Left colon (tissue), 2 donors: ENCODE measurements at regions not wholly inside any gene's neighbourhood (a gene's known extent, or its start where the extent isn't known, plus 50 kb on each side); places are given as distances from the start of the nearest gene placed in this dataset.
A peak's percentile ranks its signal among the peaks of the same experiment; 100 is the strongest.

ENCODE experiments used
- ATAC-seq: fragments of 200-7000 bp; cut with Tn5 transposase; one replicate; pipeline ENCODE4 v1.9.1; 2020; ENCODE audit warnings: mild to moderate bottlenecking, moderate library complexity
- DNase-seq, 2 donors: peaks; one replicate each; pipeline ENCODE4 v3.0.0-alpha.2; 2020
- intact Hi-C, 2 donors: fragments of 100-400 bp; cut with DNase I in 1 of 2; cut with micrococcal nuclease in 1 of 2; formaldehyde crosslinking; loops; one replicate each; pipeline versions ENCODE4 v1.11.2 to v1.14.0; 2022; cut with DNase I, micrococcal nuclease
- donor health status: DM: no; HTN: no; CAD: no.
- donor health status: DM: yes; HTN: yes; CAD: no.

DNA sequence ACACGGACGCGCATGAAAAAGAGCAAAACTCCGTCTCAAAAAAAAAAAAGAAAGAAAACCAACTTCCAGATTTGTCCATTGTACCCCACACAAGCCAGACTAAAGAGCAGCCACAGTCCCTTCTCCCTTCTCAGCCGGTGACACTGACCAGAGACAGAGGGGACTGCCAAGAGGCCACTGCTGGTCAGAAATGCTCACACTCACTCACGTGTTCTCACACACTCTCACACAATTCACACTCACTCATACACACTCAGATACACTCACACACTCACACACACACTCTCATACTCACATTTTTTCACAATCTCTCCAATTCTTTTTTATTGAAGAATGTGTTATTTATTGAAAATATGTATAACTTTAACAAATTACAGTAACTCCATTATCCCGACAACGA lies 90.8 kb upstream of the RAB4A start:
- intact Hi-C loops = no loop called here
- DNase-seq (no peak), ATAC-seq (no peak)

DNA sequence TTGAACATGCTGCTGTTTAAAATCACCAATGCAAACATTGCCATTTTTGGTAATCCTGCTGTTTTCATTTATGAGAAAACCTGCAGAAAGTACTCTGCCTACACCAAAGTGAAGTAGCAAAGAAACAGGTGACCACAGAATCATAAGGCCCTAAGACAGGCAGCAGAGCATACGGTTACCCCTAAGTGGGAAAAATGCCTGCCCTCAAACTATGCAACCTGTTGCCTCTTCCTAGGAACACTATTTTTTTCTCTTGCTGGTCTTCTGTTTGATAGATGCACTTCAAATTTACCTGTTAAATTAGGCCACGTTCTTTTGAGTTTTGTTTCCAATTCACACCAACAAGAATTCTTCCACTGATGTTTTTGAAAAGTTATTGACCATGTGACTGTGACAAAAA lies 89.5 kb upstream of the RAB4A start:
- ATAC-seq = no peak
- no peak for DNase-seq
- intact Hi-C loops = no loop called here

DNA sequence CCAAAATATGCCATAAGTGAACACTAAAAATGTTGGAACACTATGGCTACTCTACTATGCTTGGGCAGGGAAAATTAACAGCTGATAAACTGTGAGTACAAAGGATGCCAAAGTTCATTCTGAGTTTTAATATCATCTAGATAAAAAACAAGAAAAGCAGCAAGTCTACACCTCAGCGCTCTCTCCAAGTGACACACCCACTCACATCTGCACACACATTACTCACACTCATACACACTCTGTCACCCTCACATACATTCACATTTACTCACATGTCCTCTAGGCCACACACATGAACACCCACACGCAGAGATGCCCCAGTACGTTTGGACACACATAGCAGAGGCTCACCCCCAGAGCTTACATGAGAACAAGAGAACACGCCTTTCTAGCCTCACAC lies 87.3 kb upstream of the RAB4A start:
- intact Hi-C loops = no loop called here
- ATAC-seq (peak; percentile 54), DNase-seq (no peak)

DNA sequence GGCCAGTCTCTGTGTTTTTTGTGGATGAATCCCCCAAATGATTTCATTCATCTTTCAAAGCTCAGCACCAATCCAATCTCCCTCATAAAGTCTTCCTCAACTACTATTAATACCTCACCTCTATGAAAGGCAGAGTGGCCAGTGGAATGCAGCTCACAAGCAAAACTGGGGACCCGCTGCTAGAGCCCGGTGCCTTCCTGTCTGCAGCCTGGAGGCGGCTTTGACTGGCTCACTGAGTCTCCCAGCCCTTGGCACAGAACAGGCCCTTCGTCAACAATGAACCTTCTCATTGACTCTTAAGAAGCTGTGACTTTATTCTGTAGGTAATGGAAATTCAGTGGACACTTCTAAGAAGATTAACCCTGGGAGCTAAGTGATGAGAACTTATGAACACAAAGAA lies 86.8 kb upstream of the RAB4A start:
- ATAC-seq = no peak
- no peak for DNase-seq
- intact Hi-C loops = no loop called here

DNA sequence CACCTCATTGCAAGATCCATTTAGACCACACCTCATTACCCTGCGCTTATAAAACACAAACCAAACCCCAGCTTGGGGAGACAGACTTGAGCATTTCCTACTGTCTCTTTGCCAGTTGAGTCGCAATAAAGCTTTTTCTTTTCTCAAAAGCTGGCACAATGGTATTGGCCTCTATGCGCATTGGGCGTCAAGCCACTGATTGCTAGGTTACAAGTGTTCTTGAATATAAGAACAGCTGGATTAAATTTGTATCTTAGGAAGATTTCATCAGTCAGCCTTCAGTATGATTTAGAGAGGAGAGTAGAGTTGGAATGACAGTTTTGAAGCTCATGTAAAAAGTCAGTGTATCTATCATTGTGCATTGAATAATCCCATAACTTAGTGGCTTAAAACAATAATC lies 84.9 kb upstream of the RAB4A start:
- DNase-seq (no peak), ATAC-seq (no peak)
- intact Hi-C loops = no loop called here

DNA sequence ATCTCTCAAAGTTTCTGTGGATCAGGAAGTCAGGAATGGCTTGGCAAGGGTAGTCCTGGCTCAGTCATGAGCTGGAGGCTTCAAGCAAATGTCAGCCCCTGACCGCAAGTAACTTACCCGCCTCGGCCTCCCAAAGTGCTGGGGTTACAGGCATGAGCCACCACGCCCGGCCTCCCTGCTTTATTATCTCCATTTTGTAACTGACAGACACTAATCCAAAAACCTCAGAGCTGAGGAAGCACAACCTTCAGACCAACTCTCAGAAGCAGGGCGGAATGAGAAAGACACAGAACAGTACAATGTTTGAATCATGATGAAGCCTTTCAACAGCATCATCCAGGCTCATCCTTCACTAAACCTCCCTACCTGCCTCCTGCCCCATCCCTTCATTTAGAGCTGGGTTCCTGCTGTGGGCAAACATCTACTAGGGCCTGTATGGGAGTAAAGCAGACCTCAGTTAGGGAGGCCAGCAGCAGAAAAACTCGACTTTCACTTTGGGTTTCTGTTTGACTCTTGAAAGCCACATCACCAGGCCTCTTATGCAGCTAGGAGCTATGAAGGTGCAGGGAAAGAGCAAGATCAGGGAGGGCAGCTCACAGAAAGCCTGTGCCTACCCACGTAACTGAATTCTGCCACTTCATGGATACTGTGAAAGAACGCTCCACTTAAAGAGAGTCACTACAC lies 84.4 kb upstream of the RAB4A start:
- ATAC-seq (no peak), DNase-seq (no peak)
- intact Hi-C loops = no loop called here

DNA sequence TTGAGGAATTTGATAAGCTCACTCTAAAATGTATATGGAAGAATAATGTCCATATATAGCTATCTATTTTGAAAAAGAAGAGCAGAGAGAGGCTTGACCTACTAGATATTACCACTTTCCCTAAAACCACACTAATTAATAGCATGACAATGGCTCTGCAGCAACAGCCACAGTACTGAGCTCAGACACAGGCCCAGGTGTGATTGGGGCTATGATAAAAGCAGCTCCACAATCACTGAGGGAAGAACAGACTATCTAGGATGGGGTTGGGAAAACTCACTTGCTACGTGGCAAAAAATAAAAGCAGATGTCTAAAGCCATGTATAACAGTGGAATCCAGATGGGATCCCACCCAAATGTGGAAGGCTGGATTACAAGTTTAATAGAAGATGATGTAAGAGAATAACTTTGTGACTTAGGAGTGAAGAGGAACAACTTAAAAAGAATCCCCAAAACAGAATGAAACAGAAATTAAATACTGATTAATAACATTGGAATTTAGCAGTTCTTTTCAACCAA lies 80.8 kb upstream of the RAB4A start:
- ATAC-seq (no peak), DNase-seq (no peak)
- intact Hi-C loops = no loop called here

DNA sequence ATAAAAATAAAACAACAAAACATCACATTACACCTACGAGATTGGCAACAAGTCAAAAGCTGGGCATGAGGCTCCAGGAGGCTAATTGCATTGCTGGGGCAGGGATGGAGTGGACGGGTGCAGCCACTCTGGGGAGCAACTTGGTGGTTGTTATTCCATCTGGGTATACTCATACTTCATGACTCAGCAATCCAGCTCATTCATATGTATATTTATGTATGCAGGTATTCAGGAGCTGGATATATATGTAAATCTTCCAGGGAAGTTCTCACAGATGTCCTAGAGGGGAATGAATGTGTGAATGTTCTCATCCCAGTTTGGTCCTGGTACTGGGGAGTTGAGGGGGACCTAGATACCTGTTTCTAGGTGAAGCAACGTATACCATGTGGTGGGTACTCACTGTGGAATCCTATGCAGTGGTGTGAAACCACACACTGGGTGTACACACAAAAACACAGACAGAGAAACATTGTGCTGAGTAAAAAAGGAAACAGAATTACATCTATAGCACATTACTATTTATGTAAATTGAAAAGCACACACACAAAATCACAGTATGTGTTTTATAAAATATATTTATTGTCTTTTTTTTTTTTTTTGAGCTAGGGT lies 79.7 kb upstream of the RAB4A start:
- intact Hi-C loops = no loop called here
- no peak for ATAC-seq
- no peak for DNase-seq

DNA sequence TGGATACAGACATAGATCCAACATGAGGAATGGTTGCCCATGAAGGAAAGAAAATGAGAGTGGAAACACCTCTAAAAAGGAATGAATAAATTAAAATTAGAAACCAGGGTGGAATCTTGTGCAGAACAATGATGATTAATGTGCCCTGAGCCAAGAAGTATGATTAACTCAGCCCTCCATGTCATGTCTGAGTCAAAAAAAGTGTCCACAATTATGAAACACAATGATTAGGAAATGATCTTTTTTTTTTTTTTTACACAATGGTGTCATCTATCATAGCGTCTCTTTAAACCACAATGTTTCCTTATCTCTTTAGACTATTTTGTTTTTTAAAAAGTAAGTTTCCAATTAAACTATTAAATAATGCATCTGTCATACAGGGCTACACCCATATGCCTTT lies 78.9 kb upstream of the RAB4A start:
- ATAC-seq = no peak
- DNase-seq = no peak
- intact Hi-C loops = no loop called here

DNA sequence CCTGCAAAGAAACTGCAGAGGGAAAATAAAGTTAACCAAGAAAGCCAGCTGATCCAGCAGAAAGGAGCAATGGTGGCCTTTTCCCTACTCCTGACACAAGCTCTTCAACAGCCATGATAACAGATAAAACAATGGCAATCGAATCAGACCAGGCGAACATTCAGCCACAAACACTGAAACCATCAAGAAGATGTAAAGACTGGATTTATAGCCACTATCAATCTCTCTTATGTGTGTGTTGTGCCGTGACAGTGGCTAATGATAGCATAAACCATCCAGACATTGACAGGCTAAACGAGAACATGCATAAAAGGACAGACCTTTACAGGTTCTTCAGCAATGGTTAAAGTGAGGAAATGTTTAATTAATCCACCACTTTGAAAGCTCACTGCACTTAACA lies 78.1 kb upstream of the RAB4A start:
- intact Hi-C loops = no loop called here
- no peak for DNase-seq

DNA sequence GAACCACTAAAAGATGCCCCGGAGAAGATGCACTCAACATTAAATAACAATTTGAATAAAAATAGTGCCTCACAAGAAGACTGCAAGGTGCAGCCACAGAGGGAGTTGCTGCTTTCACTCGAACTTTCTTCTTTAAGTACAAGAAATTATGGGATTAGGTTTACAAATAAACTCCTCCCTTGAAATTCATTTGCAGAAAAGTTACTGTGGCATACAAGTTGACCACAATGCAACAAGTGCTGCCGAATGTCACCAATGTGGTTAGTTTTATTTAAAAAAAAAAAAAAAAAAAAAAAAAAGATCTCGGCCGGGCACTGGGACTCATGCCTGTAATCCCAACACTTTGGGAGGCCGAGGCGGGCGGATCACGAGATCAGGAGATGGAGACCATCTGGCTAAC lies 76.8 kb upstream of the RAB4A start:
- no peak for DNase-seq
- intact Hi-C loops = no loop called here
- ATAC-seq = no peak

More for the DNA sequence above, 78.1 kb upstream of the RAB4A start:
- peak; percentile 21 for ATAC-seq

DNA sequence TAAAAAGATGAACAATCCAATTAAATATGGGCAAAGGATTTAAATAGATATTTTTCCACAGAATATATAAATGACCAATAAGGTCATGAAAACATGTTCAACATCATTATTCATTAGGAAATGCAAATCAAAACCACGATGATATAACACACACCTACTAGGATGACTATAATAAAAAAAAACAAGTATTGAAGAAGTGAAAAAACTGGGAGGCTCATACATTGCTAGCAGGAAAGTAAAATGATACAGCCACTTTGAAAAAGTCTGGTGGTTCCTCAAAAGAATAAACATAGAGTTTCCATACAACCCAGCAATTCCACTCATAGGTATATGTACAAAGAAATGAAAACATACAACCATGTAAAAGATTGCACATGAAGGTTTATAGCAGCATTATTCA lies 75.7 kb upstream of the RAB4A start:
- intact Hi-C loops = no loop called here

DNA sequence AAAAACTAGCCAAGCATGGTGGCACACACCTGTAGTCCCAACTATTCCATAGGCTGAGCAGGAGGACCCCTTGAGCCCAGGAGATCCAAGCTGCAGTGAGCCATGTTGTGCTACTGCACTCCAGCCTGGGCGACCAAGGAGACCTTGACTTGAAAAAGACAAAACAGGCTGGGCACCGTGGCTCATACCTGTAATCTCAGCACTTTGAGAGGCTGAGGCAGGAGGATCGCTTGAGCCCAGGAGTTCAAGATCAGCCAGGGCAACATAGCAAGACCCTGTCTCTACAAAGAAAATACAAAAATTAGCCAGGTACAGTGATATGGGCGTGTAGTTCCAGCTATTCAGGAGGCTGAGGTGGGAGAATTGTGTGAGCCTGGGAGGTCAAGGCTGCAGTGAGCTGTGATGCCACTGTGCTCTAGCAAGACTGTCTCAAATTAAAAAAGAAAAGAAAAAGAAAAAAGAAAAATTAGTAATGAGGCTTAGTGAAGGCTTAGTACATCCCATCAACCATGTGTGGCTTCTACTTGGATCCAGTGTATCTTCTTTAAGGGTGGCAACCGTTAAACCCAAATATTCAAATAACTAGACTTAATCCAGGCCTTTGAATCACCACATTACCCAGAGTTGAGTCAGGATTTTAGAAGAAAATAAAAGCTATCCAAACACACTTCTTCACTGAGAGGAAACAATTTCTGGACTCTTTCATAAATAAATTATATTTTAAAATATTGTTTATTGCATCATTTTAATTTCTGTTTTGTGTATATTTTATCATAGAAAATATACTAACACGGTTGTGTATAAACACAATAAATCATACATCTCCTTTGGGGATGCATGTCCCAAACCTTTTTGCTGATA lies 74.3 kb upstream of the RAB4A start:
- ATAC-seq (no peak), DNase-seq (no peak)
- intact Hi-C loops = no loop called here

More for the DNA sequence above, 75.7 kb upstream of the RAB4A start:
- no peak for ATAC-seq
- DNase-seq = no peak

DNA sequence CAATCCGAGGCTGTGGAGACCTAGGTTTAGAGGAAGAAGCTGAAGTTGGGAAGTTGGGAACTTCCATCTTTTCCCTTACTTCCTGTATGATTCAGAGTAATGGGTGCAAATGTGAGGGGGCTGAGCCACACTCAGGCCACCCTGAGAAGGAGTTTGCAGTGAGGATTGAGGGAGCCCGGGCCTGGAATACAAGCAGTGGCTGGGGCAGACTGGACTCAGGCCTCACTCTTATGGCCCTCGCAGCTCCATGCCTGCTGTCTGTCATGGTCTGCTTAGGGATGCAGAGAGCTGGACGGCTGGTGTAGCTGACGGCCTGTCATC lies 73.7 kb upstream of the RAB4A start:
- DNase-seq (no peak), ATAC-seq (no peak)
- intact Hi-C loops = no loop called here

DNA sequence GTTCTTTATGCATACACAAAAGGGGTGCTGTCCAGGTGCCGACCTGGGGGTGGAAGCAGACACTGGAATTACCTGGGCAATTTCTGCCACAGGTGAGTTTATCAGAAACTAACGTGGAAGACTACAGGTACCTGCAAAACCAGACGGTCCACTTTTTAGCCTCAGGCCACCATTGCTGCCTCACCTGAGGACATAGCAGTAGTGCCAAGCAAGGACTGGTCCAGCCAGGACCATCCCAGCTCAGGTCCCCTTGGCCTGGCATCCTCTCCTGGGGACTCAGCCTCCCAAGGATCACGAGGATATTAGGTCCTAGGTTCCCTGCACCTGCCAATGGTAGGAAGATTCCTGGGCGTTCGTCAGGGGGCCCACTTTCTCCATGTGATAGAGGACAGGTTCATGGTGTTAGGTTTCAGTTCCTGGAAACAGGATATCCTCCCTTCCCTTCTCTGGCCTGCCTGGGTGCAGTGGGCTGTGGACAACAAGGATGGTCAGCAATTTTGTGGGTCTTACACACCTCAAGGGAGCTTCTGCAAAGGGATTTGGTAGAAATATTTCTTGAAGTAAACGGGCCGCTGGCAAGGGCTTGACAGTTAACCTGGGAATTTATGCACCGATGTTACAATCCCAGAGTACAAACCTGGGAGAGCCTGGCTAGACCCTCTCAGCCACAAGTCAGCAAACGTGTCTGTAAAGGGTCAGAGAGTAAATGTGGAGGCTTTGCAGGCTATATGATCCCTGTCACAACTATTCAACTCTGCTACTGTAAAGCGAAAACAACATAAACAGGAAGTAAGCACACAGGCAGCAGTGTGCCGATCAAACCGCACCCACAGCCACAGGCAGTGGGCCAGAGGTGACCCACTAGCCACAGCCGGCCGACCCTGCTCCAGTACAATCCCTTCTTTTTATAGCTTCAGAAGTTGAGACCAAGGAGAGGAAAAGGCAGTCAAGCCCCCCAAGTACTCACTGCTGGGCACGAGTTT lies 71.4 kb upstream of the RAB4A start:
- intact Hi-C loops = no loop called here
- DNase-seq = peak in 1 of 2 donors; percentile 58
- peak; percentile 96 for ATAC-seq

DNA sequence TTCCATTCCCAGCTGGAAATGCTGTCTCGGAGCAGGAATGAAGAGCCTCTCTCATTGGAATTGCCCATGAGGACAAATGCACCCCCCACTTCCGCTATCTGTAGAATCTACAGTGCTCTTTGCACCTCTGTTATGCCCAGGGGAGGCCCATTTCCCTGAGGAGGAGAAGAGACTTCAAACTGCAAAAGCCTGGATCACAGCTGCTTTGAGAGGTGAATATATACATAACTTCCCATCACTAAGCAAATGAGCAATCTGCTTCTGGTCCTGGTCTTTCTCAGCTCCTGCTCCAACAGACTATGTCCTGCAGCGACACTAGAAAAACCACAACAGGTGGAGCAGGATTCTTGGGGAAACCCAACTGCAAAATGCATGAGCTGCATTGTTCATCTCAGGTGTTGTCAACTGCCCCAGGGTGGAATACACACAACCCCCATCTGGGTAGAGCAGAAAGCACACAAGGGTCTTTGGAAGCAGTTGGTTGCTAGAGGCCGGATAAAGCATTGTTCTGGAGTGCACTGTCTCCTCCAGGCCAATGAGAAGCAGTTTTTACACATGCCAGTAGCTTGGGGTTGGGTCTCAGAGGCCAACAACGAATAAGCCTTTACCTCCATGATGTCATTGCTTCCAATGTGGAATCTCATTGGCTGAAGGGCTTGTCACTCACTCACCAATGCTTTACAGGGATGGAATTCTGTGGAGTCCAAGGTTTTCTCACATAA lies 67.7 kb upstream of the RAB4A start:
- intact Hi-C loops = no loop called here
- ATAC-seq = no peak
- no peak for DNase-seq

DNA sequence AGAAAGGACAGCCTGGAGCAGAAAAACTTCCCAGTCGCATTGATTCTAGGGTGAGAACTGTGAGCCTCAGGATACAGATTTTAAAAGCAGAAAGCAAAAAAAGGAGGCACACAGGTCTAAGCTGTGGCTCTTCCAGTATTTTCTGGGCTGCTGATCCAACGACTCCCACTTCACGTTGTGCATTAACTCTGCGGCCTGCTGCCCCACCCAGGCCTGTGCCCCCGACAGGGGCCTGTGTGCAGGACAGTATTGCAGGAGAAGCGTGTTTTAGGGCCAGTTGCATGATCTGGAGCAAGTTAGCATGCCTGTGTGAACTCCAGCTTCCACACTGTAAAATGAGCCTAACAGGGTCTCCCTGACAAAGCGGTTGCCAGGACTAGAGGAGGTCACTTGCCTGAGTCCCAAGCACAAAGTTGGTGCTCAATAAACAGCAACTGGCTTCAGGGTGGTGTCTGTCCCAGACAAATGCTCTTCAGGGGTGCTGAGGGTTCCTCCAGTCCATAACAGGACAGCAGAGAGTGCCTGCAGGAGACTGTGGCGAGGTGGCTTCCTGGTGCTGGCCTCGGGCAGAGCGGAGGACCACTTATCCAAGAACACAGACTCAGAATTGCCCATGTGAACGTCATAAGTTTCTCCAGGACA lies 66.8 kb upstream of the RAB4A start:
- intact Hi-C loops = no loop called here
- ATAC-seq = no peak
- no peak for DNase-seq
